ENCODE measurements at regions not wholly inside any gene's neighbourhood (a gene's known extent, or its start where the extent isn't known, plus 50 kb on each side); places are given as distances from the start of the nearest gene placed in this dataset.

GRCh38 chr9:118612201-118612600 lies 757.0 kb downstream of the BRINP1 start:
- no peak for DNase-seq (ENCODE audit: insufficient read length, low spot score, missing footprints)
- H3K4me3 ChIP-seq (ENCODE audit: insufficient read depth, low read length) = no peak overlapping the region
- H2AFZ ChIP-seq (ENCODE audit: low read length) = no peak overlapping the region
- TF ChIP-seq, protein P1, sequence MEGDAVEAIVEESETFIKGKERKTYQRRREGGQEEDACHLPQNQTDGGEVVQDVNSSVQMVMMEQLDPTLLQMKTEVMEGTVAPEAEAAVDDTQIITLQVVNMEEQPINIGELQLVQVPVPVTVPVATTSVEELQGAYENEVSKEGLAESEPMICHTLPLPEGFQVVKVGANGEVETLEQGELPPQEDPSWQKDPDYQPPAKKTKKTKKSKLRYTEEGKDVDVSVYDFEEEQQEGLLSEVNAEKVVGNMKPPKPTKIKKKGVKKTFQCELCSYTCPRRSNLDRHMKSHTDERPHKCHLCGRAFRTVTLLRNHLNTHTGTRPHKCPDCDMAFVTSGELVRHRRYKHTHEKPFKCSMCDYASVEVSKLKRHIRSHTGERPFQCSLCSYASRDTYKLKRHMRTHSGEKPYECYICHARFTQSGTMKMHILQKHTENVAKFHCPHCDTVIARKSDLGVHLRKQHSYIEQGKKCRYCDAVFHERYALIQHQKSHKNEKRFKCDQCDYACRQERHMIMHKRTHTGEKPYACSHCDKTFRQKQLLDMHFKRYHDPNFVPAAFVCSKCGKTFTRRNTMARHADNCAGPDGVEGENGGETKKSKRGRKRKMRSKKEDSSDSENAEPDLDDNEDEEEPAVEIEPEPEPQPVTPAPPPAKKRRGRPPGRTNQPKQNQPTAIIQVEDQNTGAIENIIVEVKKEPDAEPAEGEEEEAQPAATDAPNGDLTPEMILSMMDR (IDR thresholded peaks at IDR 0.05; ENCODE audit: extremely low read depth, low read depth, low read length) = no peak
- H3K27me3 ChIP-seq (ENCODE audit: insufficient read depth, low read length) = no peaks in the 10 kb centered on the region
- no peaks in the 10 kb centered on the region for H3K36me3 ChIP-seq (ENCODE audit: insufficient read depth, low read length)
- H3K4me1 ChIP-seq (ENCODE audit: insufficient read depth, low read length) = peaks cover 4% of the 10 kb centered on the region
- no peaks in the 10 kb centered on the region for H4K20me1 ChIP-seq (ENCODE audit: insufficient read depth, low read length)
- no peak overlapping the region for H3K4me2 ChIP-seq (ENCODE audit: insufficient read depth, low read length)
- no peak overlapping the region for H3K27ac ChIP-seq (ENCODE audit: low read depth, low read length)
- H3K9me3 ChIP-seq (ENCODE audit: low read depth, low read length) = no peaks in the 10 kb centered on the region
- no peaks in the 10 kb centered on the region for H3K79me2 ChIP-seq (ENCODE audit: insufficient read depth, low read length)

DNA sequence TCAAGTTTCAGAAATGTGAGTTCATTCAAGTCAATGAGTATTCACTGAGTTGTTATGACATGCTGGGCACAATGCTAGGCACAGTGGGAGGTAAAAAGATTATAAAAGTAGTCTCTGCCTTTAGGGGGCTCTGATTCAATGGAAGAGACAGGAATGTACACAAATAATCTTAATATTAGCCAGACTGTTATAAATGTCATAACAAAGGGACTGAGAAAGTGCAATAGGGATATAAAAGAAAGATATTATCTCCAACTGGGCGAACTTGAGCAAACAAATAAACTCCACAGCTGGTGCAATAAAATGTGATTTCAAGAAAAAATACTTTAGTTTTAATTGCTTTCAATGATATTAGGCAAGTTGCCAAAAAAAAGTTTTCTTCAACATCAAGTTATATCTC lies 755.2 kb downstream of the BRINP1 start:
- no peak for DNase-seq (ENCODE audit: insufficient read length, low spot score, missing footprints)

GRCh38 chr9:118618084-118618483 lies 751.2 kb downstream of the BRINP1 start:
- Histone ChIP-seq H3K4me3 (ENCODE audit: insufficient read depth, low read length) (no peak overlapping the region), H3K4me2 (ENCODE audit: insufficient read depth, low read length) (no peak overlapping the region), H4K20me1 (ENCODE audit: insufficient read depth, low read length) (no peaks in the 10 kb centered on the region), H3K36me3 (ENCODE audit: insufficient read depth, low read length) (no peaks in the 10 kb centered on the region), H3K4me1 (ENCODE audit: insufficient read depth, low read length) (no peaks in the 10 kb centered on the region), H3K79me2 (ENCODE audit: insufficient read depth, low read length) (no peaks in the 10 kb centered on the region), H3K27me3 (ENCODE audit: insufficient read depth, low read length) (no peaks in the 10 kb centered on the region), H3K9me3 (ENCODE audit: low read depth, low read length) (no peaks in the 10 kb centered on the region), H2AFZ (ENCODE audit: low read length) (no peak overlapping the region), H3K27ac (ENCODE audit: low read depth, low read length) (no peak overlapping the region)
- no peak for DNase-seq (ENCODE audit: insufficient read length, low spot score, missing footprints)
- TF ChIP-seq, protein P1 (IDR thresholded peaks at IDR 0.05; ENCODE audit: extremely low read depth, low read depth, low read length) = no peak

More for the DNA sequence above, 755.2 kb downstream of the BRINP1 start:
- TF ChIP-seq, protein P1 (IDR thresholded peaks at IDR 0.05; ENCODE audit: extremely low read depth, low read depth, low read length) = no peak
- Histone ChIP-seq H3K36me3 (ENCODE audit: insufficient read depth, low read length) (no peaks in the 10 kb centered on the region), H4K20me1 (ENCODE audit: insufficient read depth, low read length) (no peaks in the 10 kb centered on the region), H3K4me1 (ENCODE audit: insufficient read depth, low read length) (peaks cover 4% of the 10 kb centered on the region), H3K9me3 (ENCODE audit: low read depth, low read length) (no peaks in the 10 kb centered on the region), H3K4me3 (ENCODE audit: insufficient read depth, low read length) (no peak overlapping the region), H3K79me2 (ENCODE audit: insufficient read depth, low read length) (no peaks in the 10 kb centered on the region), H2AFZ (ENCODE audit: low read length) (no peak overlapping the region), H3K4me2 (ENCODE audit: insufficient read depth, low read length) (no peak overlapping the region), H3K27ac (ENCODE audit: low read depth, low read length) (no peak overlapping the region), H3K27me3 (ENCODE audit: insufficient read depth, low read length) (no peaks in the 10 kb centered on the region)

DNA sequence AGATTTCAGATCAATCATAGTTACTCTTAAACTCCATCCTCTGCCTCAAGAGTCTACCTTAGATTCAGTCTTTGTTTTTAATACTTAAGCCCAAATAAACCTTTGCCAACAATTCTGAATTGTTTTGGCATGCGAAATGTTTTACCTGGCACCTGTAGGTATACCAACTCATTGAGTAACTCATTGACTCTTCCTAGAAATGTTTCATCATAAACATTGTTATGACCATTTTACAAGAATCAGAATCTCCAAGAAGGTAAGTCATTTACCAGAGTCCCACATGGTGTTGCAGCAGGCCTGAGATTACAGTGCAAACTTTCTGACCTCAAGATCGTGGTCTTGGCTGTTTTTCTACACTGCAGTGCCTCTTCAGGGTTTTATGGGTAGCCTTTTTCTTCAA lies 750.4 kb downstream of the BRINP1 start:
- no peak for DNase-seq (ENCODE audit: insufficient read length, low spot score, missing footprints)

More for the DNA sequence above, 750.4 kb downstream of the BRINP1 start:
- H3K9me3 ChIP-seq (ENCODE audit: low read depth, low read length) = no peaks in the 10 kb centered on the region
- H3K27me3 ChIP-seq (ENCODE audit: insufficient read depth, low read length) = no peaks in the 10 kb centered on the region
- no peak overlapping the region for H3K4me2 ChIP-seq (ENCODE audit: insufficient read depth, low read length)
- H3K36me3 ChIP-seq (ENCODE audit: insufficient read depth, low read length) = no peaks in the 10 kb centered on the region
- TF ChIP-seq, protein P1 (IDR thresholded peaks at IDR 0.05; ENCODE audit: extremely low read depth, low read depth, low read length) = no peak
- H3K79me2 ChIP-seq (ENCODE audit: insufficient read depth, low read length) = no peaks in the 10 kb centered on the region
- no peak overlapping the region for H3K4me3 ChIP-seq (ENCODE audit: insufficient read depth, low read length)
- H4K20me1 ChIP-seq (ENCODE audit: insufficient read depth, low read length) = no peaks in the 10 kb centered on the region
- H3K27ac ChIP-seq (ENCODE audit: low read depth, low read length) = no peak overlapping the region
- H3K4me1 ChIP-seq (ENCODE audit: insufficient read depth, low read length) = no peaks in the 10 kb centered on the region
- no peak overlapping the region for H2AFZ ChIP-seq (ENCODE audit: low read length)
